ENCODE measurements at regions not wholly inside any gene's neighbourhood (a gene's known extent, or its start where the extent isn't known, plus 50 kb on each side); places are given as distances from the start of the nearest gene placed in this dataset.
"Not testable (repeated sequence)": the region's sequence is repeated elsewhere in the genome, so short reads cannot be mapped to it uniquely, and the experiment has no call there.

- no peak for TF ChIP-seq CTCF (IDR thresholded peaks at IDR 0.05; ENCODE audit: extremely low read depth, insufficient read depth, missing control alignments)
- no peak for DNase-seq (ENCODE audit: low spot score)
- in situ Hi-C loops (cut with MboI; ENCODE audit: low pct_unique_long_range_greater_than_20kb, low sequenced_read_pairs, unreplicated experiment): no loop called here
Measured at GRCh38 chr2:47964277-47964676, 58.0 kb upstream of the FBXO11 start.

- TF ChIP-seq CTCF (IDR thresholded peaks at IDR 0.05; ENCODE audit: extremely low read depth, insufficient read depth, missing control alignments): no peak
- no peak for DNase-seq (ENCODE audit: low spot score)
Measured at GRCh38 chr2:47964722-47965434, 58.6 kb upstream of the FBXO11 start.

GRCh38 chr2:47976728-47977127 lies 70.4 kb upstream of the FBXO11 start:
- in situ Hi-C loops (cut with MboI; ENCODE audit: low pct_unique_long_range_greater_than_20kb, low sequenced_read_pairs, unreplicated experiment); DNase-seq (ENCODE audit: low spot score): not testable (repeated sequence)

More at GRCh38 chr2:47964722-47965434, 58.6 kb upstream of the FBXO11 start:
- in situ Hi-C loops (cut with MboI; ENCODE audit: low pct_unique_long_range_greater_than_20kb, low sequenced_read_pairs, unreplicated experiment): no loop called here

GRCh38 chr2:47984041-47984440 lies 77.7 kb upstream of the FBXO11 start:
- in situ Hi-C loops (cut with MboI; ENCODE audit: low pct_unique_long_range_greater_than_20kb, low sequenced_read_pairs, unreplicated experiment): no loop called here
- DNase-seq (ENCODE audit: low spot score): no peak
- TF ChIP-seq CTCF (IDR thresholded peaks at IDR 0.05; ENCODE audit: extremely low read depth, insufficient read depth, missing control alignments): no peak

GRCh38 chr2:47990503-47990902 lies 84.2 kb upstream of the FBXO11 start:
- in situ Hi-C loops (cut with MboI; ENCODE audit: low pct_unique_long_range_greater_than_20kb, low sequenced_read_pairs, unreplicated experiment): no loop called here
- no peak for DNase-seq (ENCODE audit: low spot score)
- TF ChIP-seq CTCF (IDR thresholded peaks at IDR 0.05; ENCODE audit: extremely low read depth, insufficient read depth, missing control alignments): no peak

- in situ Hi-C loops (cut with MboI; ENCODE audit: low pct_unique_long_range_greater_than_20kb, low sequenced_read_pairs, unreplicated experiment): no loop called here
- no peak for DNase-seq (ENCODE audit: low spot score)
- TF ChIP-seq CTCF (IDR thresholded peaks at IDR 0.05; ENCODE audit: extremely low read depth, insufficient read depth, missing control alignments): no peak
Measured at GRCh38 chr2:47992671-47993070, 86.4 kb upstream of the FBXO11 start.

GRCh38 chr2:47996808-47997207 lies 90.5 kb upstream of the FBXO11 start:
- TF ChIP-seq CTCF (IDR thresholded peaks at IDR 0.05; ENCODE audit: extremely low read depth, insufficient read depth, missing control alignments): no peak
- in situ Hi-C loops (cut with MboI; ENCODE audit: low pct_unique_long_range_greater_than_20kb, low sequenced_read_pairs, unreplicated experiment): no loop called here
- no peak for DNase-seq (ENCODE audit: low spot score)
